ENCODE measurements at regions not wholly inside any gene's neighbourhood (a gene's known extent, or its start where the extent isn't known, plus 50 kb on each side); places are given as distances from the start of the nearest gene placed in this dataset.

DNA sequence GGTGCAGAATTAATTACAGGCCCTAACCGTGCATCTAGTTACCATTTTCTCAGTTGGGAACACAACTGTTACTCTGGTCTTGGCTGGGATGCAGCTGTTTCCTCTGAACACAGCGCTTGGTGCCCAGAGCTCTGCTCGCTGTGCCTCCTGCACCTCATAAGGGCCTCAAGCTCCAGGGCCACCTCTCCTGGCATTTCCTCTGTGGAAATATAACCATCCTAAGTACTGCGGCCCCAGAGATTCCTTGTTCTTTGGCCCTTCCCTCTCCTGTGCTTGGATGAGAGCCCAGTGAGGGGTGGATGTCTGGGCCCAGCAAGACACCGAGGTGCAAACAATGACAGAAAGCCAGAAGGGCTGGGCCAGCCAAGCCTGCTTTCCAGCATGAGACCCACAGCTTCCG, 169.9 kb upstream of the CST7 start:
- DNase-seq = no peak

GRCh38 chr20:24779946-24780345, 169.1 kb upstream of the CST7 start:
- DNase-seq = no peak

- no peak for DNase-seq
These were observed 168.2 kb upstream of the CST7 start for GRCh38 chr20:24780674-24781417.

- no peak for DNase-seq
These were observed 167.6 kb upstream of the CST7 start for GRCh38 chr20:24781418-24781980.

DNA sequence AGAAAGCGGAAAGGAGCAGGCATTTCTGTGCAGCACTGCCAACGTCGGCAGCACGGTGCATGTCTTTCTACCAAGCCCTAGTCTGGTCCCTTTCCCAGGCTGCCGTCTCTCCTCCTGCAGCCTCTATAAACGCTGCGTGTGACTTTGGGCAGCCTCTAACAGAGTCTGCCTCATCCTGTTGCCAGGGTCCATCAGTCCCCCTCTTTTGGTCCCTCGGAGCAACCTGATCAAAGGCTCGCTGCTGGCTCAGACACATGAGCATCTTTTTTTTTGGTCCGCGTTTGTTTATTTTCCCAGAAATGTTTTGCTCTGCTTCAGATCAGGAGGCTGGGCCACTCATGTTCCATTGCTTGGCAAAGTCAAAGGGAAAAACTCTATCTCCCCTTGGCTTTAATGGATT, 166.8 kb upstream of the CST7 start:
- DNase-seq = no peak

DNA sequence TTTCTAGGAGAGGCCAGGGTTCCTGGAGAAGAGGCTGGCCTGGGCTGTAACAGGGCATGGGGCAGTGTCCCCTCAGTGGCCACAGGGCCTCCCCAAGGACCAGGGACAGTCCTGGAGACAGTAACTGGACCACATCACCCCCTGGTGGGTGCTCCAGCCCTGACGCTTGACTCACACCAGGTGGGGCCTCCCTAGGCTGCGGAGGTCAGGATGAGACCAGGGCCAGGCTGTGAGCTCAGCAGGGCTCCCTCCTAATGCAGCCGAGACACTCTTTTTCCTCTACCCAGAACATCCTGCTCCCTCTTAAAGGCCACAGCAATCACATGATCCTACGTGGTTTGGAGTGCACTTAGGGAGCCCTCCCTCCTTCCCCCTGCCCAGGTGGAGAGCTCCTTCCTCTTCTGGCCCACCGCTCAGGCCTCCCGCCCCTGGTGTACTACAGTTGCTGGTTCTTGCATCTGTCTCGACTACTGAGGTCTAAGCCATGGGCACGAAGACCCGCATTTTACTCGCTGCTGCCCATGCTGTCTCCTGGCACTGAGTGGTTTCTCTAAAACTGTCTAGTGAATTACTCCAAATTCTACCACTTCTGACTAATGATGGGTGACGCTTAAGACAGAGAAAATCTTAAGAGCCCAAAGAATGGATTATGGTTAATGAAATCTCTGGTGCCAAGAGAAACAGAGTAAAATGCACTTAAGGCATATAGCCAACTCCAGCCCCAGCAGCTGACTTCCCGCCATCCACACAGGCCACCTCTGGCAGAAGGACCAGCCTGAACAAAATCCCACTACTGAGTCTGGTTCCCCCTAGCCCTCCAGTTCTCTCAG, 166.1 kb upstream of the CST7 start:
- DNase-seq = no peak

GRCh38 chr20:24783631-24784492, 165.2 kb upstream of the CST7 start:
- DNase-seq = no peak

DNA sequence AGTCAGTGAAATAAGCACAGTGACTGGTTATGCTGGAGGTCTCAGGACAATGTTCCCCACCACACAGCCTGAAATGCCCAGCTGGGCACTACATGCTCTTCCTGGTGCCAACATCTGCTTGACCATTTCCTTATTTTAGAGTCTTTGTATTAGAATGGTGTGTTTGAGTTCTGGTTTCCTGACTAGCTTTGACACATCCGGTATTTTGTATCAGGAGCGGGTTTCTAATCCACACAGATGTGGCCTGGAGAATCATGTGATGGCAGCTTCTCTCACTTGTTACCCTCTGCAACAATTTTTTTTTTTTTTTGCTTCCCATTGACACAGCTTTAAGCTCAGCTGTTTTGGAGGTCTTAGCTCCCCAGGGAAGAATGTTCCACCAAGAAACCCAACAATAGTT, 164.5 kb upstream of the CST7 start:
- no peak for DNase-seq

DNA sequence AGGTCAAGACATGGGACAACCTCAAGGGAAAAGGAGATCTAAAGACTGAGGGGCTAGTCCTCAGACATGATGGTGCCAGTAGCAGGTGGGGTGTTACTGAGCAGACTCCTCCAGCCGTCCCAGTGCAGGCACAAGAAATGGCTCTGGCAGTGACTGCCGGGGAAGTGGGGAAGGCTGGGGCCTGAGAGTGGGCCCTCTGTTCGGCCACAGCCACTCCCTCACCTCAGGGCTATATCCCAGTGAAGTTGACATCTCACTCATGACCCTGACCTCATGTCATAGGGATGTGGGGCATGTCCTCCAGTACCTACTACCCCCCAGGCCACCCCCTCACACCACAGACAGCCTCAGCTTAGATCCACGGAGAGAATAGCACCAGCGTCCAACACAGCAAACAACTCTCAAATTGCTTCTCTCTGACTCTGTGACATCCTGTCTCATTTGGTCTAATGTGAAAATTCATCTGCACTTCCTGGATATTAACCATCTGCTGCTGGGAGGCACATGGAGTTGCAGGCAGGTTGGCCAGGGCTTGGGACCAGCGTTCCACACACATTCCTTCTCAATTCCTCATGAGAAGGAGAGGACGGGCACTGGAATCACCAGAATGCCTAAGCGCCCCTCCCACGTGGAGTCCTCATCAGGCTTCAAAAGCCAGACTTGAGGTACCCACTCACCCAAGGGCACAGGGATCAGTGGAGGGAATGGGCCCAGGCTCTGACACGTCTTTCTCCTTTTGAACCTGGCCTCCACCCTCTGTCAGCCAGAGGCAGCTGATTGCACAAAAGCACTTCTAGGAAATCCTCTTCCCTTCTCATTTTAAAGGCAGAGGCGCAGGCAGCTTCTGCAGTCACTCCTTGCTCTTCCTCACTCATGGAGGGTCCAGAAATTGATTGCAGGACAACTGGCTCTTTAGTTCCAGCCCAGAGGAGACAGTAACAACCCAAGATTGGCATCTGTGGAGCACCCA, 163.6 kb upstream of the CST7 start:
- no peak for DNase-seq

DNA sequence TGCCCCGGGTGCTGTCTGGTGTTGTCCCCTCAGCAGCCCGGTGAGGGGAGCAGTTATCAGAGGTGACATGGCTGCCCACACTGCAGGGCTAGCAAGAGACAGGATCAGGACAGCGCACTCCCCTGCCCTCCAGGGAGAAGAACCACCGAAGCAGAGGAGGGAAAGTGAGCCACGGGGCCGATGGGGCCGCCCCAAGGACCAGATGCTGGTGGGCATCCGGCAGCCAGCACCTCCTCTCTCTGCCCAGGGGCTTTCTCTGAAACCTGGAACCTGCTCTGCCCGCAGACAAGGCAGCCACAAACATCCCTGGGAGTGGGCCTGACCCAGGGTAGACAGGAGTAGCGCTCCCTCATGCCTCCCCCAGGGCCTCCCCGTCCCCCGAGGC, 163.0 kb upstream of the CST7 start:
- no peak for DNase-seq

DNA sequence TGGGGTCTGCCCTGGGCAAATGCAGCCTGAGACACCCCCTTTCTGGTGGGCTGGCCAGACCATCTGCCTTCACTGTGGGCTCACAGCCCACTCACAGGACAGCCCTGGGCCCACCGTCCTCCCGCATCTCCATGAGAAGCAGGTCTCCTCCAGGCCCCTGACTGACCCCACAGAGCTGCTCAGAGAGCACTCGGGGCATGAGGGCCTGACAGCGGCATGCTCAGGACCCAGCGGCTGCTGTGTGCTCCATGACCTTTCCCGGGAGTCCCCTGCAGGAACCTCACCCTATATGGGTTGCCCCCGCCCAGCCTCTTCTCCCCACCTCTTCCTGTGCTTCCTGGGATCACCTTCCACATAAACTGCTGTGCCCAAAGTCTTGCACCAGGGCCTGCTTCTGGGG, 162.4 kb upstream of the CST7 start:
- no peak for DNase-seq

- DNase-seq = no peak
These were observed 162.0 kb upstream of the CST7 start for GRCh38 chr20:24787071-24787470.

DNA sequence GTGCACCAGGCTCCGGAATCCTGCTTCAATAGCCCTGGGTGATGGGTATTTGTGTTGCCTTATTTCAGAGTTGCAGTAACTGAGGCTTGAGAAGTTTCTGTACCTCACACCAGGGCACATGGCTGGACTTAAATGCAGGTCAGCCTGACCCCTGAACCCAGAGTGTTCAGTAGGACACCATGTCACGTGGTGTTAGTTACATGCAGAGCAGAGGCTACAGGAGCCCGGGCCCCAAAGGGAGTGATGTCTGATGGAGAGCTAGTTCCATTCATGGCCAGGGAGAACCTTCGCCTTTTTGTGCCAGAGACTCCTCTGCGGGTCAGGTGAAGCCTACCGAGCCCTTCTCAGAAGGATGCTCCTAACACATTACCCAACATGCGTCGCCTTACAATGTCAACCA, 161.4 kb upstream of the CST7 start:
- DNase-seq = no peak

- no peak for DNase-seq
These were observed 159.2 kb upstream of the CST7 start for GRCh38 chr20:24789877-24790276.

GRCh38 chr20:24790746-24791283, 158.3 kb upstream of the CST7 start:
- no peak for DNase-seq

DNA sequence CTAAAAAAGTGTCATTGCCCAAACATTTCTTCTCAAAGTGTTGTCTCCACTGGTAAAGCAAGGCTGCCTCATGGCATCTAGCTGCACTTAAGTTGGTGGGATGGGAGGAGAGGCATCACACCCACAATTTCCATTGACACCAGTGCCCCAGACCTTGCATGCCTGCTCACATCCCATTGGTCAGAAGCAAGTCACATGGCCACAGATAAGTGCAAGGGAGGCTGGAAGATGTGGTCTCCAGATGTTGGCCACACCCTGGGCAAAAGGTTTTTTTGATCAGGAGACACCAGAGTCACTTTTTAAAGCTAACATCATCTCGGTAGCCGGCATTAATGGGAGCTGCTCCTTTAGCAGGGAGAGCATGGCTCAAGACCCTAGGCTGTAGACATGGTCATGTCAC, 157.1 kb upstream of the CST7 start:
- peak; percentile 8 for DNase-seq

DNA sequence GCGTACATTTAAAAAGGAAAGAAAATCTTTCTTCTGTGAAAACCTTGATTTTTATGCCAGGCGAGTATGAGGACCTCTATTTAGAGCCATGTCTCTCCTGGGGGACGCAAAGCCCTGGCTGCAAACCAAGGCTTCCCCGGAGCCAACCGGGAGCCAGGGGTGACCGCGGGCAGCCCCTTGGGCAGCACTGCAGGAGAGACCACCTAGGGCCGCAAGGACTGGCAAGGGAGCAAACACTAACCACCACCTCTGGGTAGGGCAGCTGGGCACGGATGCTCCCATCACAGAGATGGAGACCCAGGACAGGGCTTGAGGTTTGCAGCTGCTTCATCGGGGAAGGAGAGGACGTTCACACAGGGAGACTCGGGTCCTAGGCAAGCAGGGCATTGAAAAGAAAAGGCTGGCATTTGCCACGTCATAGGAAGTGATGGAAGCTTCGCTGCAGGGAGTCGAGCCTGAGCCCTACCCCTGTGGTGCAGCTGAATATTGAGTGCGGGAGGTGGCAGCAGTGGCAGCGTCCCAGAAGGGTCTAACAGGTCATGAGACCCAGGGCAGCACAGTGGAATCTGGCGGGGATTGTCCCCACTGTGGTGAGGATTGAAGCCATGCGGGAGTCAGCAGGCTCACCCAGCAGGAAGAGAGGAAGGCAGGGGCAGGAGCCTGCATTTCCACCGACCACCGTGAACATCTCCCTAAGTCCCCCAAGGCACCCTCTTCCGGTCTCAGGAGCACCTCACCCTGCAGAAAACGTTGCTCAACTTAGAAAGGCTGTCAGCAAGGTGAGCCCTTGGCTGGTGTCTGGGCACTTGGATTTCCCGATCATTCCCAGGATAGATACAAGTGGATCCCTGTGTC, 156.2 kb upstream of the CST7 start:
- DNase-seq = no peak

GRCh38 chr20:24795436-24795835, 153.6 kb upstream of the CST7 start:
- no peak for DNase-seq

- no peak for DNase-seq
These were observed 152.8 kb upstream of the CST7 start for GRCh38 chr20:24796236-24796635.

DNA sequence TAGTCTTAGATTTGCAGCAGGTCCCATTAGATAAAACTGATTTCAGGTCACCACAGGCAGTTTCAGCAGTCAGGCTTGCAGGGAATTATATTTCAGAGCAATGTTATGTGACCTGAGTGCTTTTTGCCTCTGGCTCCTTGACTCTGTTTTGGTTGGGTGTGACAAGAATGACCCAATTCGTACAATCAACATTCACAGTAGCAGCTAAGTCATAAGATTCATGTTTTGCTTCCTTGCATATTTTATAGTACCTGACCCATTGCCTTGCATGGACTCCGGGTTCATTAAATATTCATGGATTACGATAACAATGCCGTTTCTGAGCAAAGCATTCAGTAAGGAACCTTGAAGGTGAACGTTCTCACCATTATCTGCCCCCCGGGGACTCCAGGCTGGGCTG, 152.0 kb upstream of the CST7 start:
- no peak for DNase-seq

Data from hematopoietic multipotent progenitor cell treated with erythropoietin and hydrocortisone succinate and interleukin-3 and kit ligand, for 8 days (in vitro differentiated cells).